ENCODE measurements at regions not wholly inside any gene's neighbourhood (a gene's known extent, or its start where the extent isn't known, plus 50 kb on each side); places are given as distances from the start of the nearest gene placed in this dataset.
"Not testable (repeated sequence)": the region's sequence is repeated elsewhere in the genome, so short reads cannot be mapped to it uniquely, and the experiment has no call there.

DNA sequence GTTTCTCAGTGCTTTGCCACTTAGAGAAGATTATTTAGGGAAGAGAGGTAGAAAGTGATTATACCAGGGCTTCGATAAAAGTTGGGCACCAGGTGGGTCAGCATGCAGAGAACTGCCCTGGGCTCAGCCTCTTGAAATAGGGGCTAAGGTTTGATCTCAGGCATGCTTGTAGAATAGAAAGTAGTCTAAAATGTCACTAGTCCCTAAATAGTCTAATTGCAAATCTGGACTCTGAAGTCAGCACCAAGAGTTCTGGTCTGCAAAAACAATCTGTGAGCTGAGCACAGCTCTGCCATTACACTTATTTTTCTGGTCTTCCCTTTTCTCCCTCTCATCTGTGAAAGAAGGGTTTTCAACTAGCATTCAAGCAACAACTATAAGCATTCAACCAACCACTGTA is 248.0 kb downstream of the SMARCA2 start:
- H2AFZ ChIP-seq (ENCODE audit: low read length, unreplicated experiment), result no peak overlapping the region
- peaks cover 3% of the 10 kb centered on the region; the same call in 1 of the 2 replicates for H3K27me3 ChIP-seq (ENCODE audit: insufficient read depth, low read length)
- no peaks in the 10 kb centered on the region for H3K79me2 ChIP-seq (ENCODE audit: control insufficient read depth, insufficient read depth, low read length, unreplicated experiment)
- H3K27ac ChIP-seq (ENCODE audit: low read depth, low read length), result no peak overlapping the region
- peaks cover 17% of the 10 kb centered on the region for H3K4me1 ChIP-seq (ENCODE audit: control insufficient read depth, insufficient read depth, low read length, unreplicated experiment)
- no peak overlapping the region for H3K4me3 ChIP-seq (ENCODE audit: low read depth, low read length)
- no peaks in the 10 kb centered on the region for H3K36me3 ChIP-seq (ENCODE audit: insufficient read depth, low read length)

GRCh38 chr9:2263665-2264064 is 248.5 kb downstream of the SMARCA2 start:
- Histone ChIP-seq H3K27me3 (ENCODE audit: insufficient read depth, low read length) (peaks cover 3% of the 10 kb centered on the region; the same call in 1 of the 2 replicates), H3K4me3 (ENCODE audit: low read depth, low read length) (no peak overlapping the region), H3K79me2 (ENCODE audit: control insufficient read depth, insufficient read depth, low read length, unreplicated experiment) (no peaks in the 10 kb centered on the region), H3K4me1 (ENCODE audit: control insufficient read depth, insufficient read depth, low read length, unreplicated experiment) (peaks cover 17% of the 10 kb centered on the region), H3K36me3 (ENCODE audit: insufficient read depth, low read length) (no peaks in the 10 kb centered on the region), H2AFZ (ENCODE audit: low read length, unreplicated experiment) (no peak overlapping the region), H3K27ac (ENCODE audit: low read depth, low read length) (no peak overlapping the region)

- peaks cover 17% of the 10 kb centered on the region for H3K4me1 ChIP-seq (ENCODE audit: control insufficient read depth, insufficient read depth, low read length, unreplicated experiment)
- H3K27me3 ChIP-seq (ENCODE audit: insufficient read depth, low read length), result peaks cover 3% of the 10 kb centered on the region; the same call in 1 of the 2 replicates
- H3K36me3 ChIP-seq (ENCODE audit: insufficient read depth, low read length), result no peaks in the 10 kb centered on the region
- H3K27ac ChIP-seq (ENCODE audit: low read depth, low read length), result no peak overlapping the region
- no peaks in the 10 kb centered on the region for H3K79me2 ChIP-seq (ENCODE audit: control insufficient read depth, insufficient read depth, low read length, unreplicated experiment)
- H2AFZ ChIP-seq (ENCODE audit: low read length, unreplicated experiment), result no peak overlapping the region
- H3K4me3 ChIP-seq (ENCODE audit: low read depth, low read length), result no peak overlapping the region
Observed at GRCh38 chr9:2264081-2264480, 248.9 kb downstream of the SMARCA2 start.

DNA sequence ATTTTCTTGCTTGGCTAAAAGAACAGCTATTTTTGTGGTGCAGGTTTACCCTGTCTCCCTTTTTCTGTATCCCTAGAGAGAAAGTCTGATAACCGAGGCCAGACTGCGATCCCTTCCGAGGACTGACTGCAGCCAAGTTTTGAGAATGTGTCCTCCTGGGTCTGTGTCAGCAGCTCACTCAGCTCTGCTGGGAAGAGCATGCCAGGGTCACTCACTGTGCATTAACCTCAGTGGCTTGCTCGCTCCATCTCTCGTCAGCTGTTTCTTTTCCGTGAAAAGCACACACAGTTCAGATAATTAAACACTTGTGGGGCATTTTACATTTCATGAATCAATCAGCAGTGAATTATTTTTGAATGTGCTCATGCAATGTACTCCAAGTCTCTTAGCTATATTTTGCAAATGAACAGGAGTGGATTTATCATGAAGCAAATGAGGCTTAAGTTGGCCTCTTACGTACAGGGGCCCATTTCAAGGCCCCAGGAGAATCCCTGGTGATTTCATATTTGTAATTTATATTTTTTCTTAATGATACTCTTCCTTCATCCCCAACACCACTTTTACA is 252.1 kb downstream of the SMARCA2 start:
- H3K27ac ChIP-seq (ENCODE audit: low read depth, low read length), result no peak overlapping the region
- H3K4me3 ChIP-seq (ENCODE audit: low read depth, low read length), result no peak overlapping the region
- no peak overlapping the region for H2AFZ ChIP-seq (ENCODE audit: low read length, unreplicated experiment)
- no peaks in the 10 kb centered on the region for H3K79me2 ChIP-seq (ENCODE audit: control insufficient read depth, insufficient read depth, low read length, unreplicated experiment)
- no peaks in the 10 kb centered on the region for H3K4me1 ChIP-seq (ENCODE audit: control insufficient read depth, insufficient read depth, low read length, unreplicated experiment)
- H3K27me3 ChIP-seq (ENCODE audit: insufficient read depth, low read length), result peaks cover 7% of the 10 kb centered on the region; the same call in 1 of the 2 replicates
- no peaks in the 10 kb centered on the region for H3K36me3 ChIP-seq (ENCODE audit: insufficient read depth, low read length)

DNA sequence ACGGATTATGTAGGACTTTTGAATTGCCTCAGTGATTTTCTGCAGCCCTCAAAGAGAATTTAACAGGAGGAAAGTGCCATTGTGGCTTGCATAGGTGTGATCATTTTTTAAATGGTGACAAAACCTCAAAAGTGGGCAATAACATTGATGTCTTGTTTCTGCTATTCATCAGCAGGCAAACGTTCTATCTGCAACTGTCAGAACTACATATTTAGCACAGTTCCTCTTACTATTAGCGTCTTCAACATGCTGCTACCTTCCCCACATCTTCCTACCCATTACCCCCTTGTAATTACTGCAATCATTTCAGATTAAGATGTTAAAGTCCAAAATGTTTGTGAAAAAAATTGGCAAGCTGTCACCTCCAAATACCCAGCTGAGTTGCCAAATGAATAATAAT is 254.6 kb downstream of the SMARCA2 start:
- no peaks in the 10 kb centered on the region for H3K36me3 ChIP-seq (ENCODE audit: insufficient read depth, low read length)
- peaks cover 19% of the 10 kb centered on the region; the same call in 1 of the 2 replicates for H3K27me3 ChIP-seq (ENCODE audit: insufficient read depth, low read length)
- no peak overlapping the region for H2AFZ ChIP-seq (ENCODE audit: low read length, unreplicated experiment)
- no peaks in the 10 kb centered on the region for H3K4me1 ChIP-seq (ENCODE audit: control insufficient read depth, insufficient read depth, low read length, unreplicated experiment)
- H3K4me3 ChIP-seq (ENCODE audit: low read depth, low read length), result no peak overlapping the region
- no peak overlapping the region for H3K27ac ChIP-seq (ENCODE audit: low read depth, low read length)
- H3K79me2 ChIP-seq (ENCODE audit: control insufficient read depth, insufficient read depth, low read length, unreplicated experiment), result no peaks in the 10 kb centered on the region

GRCh38 chr9:2270565-2270964 is 255.4 kb downstream of the SMARCA2 start:
- H2AFZ ChIP-seq (ENCODE audit: low read length, unreplicated experiment), result no peak overlapping the region
- no peak overlapping the region for H3K4me3 ChIP-seq (ENCODE audit: low read depth, low read length)
- H3K27me3 ChIP-seq (ENCODE audit: insufficient read depth, low read length), result peaks cover 19% of the 10 kb centered on the region; the same call in 1 of the 2 replicates
- no peak overlapping the region for H3K27ac ChIP-seq (ENCODE audit: low read depth, low read length)
- H3K36me3 ChIP-seq (ENCODE audit: insufficient read depth, low read length), result no peaks in the 10 kb centered on the region
- H3K4me1 ChIP-seq (ENCODE audit: control insufficient read depth, insufficient read depth, low read length, unreplicated experiment), result no peaks in the 10 kb centered on the region
- no peaks in the 10 kb centered on the region for H3K79me2 ChIP-seq (ENCODE audit: control insufficient read depth, insufficient read depth, low read length, unreplicated experiment)

- H2AFZ ChIP-seq (ENCODE audit: low read length, unreplicated experiment), result no peak overlapping the region
- no peaks in the 10 kb centered on the region for H3K4me1 ChIP-seq (ENCODE audit: control insufficient read depth, insufficient read depth, low read length, unreplicated experiment)
- H3K36me3 ChIP-seq (ENCODE audit: insufficient read depth, low read length), result no peaks in the 10 kb centered on the region
- H3K27me3 ChIP-seq (ENCODE audit: insufficient read depth, low read length), result peaks cover 18% of the 10 kb centered on the region; the same call in 1 of the 2 replicates
- H3K4me3 ChIP-seq (ENCODE audit: low read depth, low read length), result no peak overlapping the region
- no peak overlapping the region for H3K27ac ChIP-seq (ENCODE audit: low read depth, low read length)
- H3K79me2 ChIP-seq (ENCODE audit: control insufficient read depth, insufficient read depth, low read length, unreplicated experiment), result no peaks in the 10 kb centered on the region
Observed at GRCh38 chr9:2271426-2271825, 256.3 kb downstream of the SMARCA2 start.

DNA sequence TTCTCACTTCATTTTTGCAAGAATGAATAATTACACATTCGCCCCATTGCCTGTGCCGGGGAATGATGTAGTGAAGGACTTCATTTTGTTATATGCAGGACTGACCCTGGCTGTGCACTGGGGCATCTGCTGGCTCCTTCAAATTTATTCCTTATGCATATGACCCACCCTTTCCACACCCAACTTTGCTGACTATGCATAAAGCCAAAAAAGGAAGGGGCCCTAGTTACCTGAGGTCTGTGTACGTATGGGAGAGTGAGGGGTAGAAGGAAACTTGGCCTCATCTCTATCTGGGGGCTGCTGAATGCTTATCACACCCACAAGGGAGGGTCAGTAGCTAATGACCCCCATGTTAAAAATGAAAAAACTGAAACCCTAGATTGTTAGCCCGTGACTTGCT is 259.6 kb downstream of the SMARCA2 start:
- H3K36me3 ChIP-seq (ENCODE audit: insufficient read depth, low read length), result no peaks in the 10 kb centered on the region
- no peaks in the 10 kb centered on the region for H3K79me2 ChIP-seq (ENCODE audit: control insufficient read depth, insufficient read depth, low read length, unreplicated experiment)
- H3K4me3 ChIP-seq (ENCODE audit: low read depth, low read length), result no peak overlapping the region
- H2AFZ ChIP-seq (ENCODE audit: low read length, unreplicated experiment), result no peak overlapping the region
- H3K27me3 ChIP-seq (ENCODE audit: insufficient read depth, low read length), result peaks cover 12% of the 10 kb centered on the region; the same call in 1 of the 2 replicates
- no peak overlapping the region for H3K27ac ChIP-seq (ENCODE audit: low read depth, low read length)
- H3K4me1 ChIP-seq (ENCODE audit: control insufficient read depth, insufficient read depth, low read length, unreplicated experiment), result no peaks in the 10 kb centered on the region

DNA sequence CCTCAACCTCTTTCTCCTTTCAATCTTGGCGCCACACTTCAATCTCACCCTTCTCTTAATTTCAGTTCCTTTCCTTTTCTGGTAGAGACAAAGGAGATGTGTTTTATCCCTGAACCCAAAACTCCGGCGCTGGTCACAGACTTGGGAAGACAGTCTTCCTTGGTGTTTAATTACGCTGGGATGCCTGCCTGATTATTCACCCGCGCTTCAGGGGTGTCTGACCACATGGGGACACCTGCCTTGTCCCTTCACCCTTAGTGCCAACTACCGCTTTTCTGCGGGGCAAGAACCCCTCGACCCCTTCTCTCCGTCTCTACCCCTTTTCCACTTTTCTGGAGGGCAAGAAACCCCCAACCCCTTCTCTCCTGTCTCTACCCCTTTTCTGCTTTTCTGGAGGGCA is 261.1 kb downstream of the SMARCA2 start:
- Histone ChIP-seq H3K4me1 (ENCODE audit: control insufficient read depth, insufficient read depth, low read length, unreplicated experiment) (no peaks in the 10 kb centered on the region), H3K27ac (ENCODE audit: low read depth, low read length) (no peak overlapping the region), H2AFZ (ENCODE audit: low read length, unreplicated experiment) (no peak overlapping the region), H3K27me3 (ENCODE audit: insufficient read depth, low read length) (peaks cover 12% of the 10 kb centered on the region; the same call in 1 of the 2 replicates), H3K4me3 (ENCODE audit: low read depth, low read length) (no peak overlapping the region), H3K36me3 (ENCODE audit: insufficient read depth, low read length) (no peaks in the 10 kb centered on the region), H3K79me2 (ENCODE audit: control insufficient read depth, insufficient read depth, low read length, unreplicated experiment) (no peaks in the 10 kb centered on the region)

DNA sequence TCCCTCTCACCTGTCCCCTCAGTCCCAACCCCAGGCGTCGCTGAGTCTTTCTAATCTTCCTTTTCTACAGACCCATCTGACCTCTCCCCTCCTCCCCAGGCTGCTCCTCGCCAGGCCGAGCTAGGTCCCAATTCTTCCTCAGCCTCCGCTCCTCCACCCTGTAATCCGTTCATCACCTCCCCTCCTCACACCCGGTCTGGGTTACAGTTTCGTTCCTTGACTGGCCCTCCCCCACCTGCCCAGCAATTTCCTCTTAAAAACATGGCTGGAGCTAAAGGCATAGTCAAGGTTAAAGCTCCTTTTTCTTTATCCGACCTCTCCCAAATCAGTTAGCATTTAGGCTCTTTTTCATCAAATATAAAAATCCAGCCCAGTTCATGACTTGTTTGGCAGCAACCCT is 262.0 kb downstream of the SMARCA2 start:
- H3K27me3 ChIP-seq (ENCODE audit: insufficient read depth, low read length), result peaks cover 12% of the 10 kb centered on the region; the same call in 1 of the 2 replicates
- not testable (repeated sequence) for H2AFZ ChIP-seq (ENCODE audit: low read length, unreplicated experiment); H3K4me3 ChIP-seq (ENCODE audit: low read depth, low read length); H3K27ac ChIP-seq (ENCODE audit: low read depth, low read length); H3K79me2 ChIP-seq (ENCODE audit: control insufficient read depth, insufficient read depth, low read length, unreplicated experiment); H3K4me1 ChIP-seq (ENCODE audit: control insufficient read depth, insufficient read depth, low read length, unreplicated experiment); H3K36me3 ChIP-seq (ENCODE audit: insufficient read depth, low read length)

DNA sequence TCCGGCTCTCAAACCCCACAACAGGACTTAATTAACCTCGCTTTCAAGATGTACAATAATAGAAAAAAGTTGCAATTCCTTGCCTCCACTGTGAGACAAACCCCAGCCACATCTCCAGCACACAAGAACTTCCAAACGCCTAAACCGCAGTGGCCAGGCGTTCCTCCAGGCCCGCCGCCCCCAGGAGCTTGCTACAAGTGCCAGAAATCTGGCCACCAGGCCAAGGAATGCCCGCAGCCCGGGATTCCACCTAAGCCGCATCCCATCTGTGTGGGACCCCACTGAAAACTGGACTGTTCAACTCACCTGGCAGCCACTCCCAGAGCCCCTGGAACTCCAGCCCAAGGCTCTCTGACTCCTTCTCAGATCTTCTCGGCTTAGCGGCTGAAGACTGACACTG is 262.5 kb downstream of the SMARCA2 start:
- H3K27ac ChIP-seq (ENCODE audit: low read depth, low read length); H3K4me3 ChIP-seq (ENCODE audit: low read depth, low read length); H3K36me3 ChIP-seq (ENCODE audit: insufficient read depth, low read length); H2AFZ ChIP-seq (ENCODE audit: low read length, unreplicated experiment); H3K4me1 ChIP-seq (ENCODE audit: control insufficient read depth, insufficient read depth, low read length, unreplicated experiment); H3K27me3 ChIP-seq (ENCODE audit: insufficient read depth, low read length); H3K79me2 ChIP-seq (ENCODE audit: control insufficient read depth, insufficient read depth, low read length, unreplicated experiment): not testable (repeated sequence)

Measured in ACC112 (cell line).